ENCODE measurements at regions not wholly inside any gene's neighbourhood (a gene's known extent, or its start where the extent isn't known, plus 50 kb on each side); places are given as distances from the start of the nearest gene placed in this dataset.

DNA sequence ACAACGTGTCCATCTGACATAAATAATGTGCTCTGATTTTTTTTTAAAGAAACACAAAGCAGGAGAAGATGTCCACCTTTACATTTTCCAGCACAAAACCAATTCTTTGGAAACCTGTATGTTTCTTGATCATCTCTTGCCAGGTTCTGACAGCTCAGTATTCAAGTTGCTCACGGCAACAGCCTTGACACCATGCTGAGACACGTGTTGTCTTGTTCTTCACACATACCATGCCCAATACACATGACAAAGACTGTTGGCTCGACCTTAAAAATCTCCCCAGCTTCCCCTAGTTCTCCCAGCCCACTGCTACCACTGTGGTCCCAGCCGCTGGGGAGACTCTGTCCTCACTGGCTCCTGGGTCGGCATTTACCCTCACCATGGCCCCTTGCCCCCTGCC lies 518.9 kb downstream of the PREX1 start:
- Histone ChIP-seq H4K20me1 (ENCODE audit: insufficient read depth, low read length) (no peaks in the 10 kb centered on the region), H3K9me3 (replicated peaks in 1 of 2; ENCODE audit: control insufficient read depth in 1 of 2, insufficient read depth in 1 of 2, low read length in 2 of 2) (no peaks in the 10 kb centered on the region), H2AFZ (ENCODE audit: insufficient read depth, low read depth, low read length, poor library complexity, severe bottlenecking) (no peak overlapping the region), H3K4me1 (ENCODE audit: control insufficient read depth in 1 of 2, insufficient read depth in 2 of 2, low read length in 2 of 2) (no peaks in the 10 kb centered on the region), H3K4me2 (replicated peaks; ENCODE audit: extremely low read depth, low read length, poor library complexity, severe bottlenecking) (no peak overlapping the region), H3K36me3 (replicated peaks in 1 of 2; ENCODE audit: control insufficient read depth in 1 of 2, insufficient read depth in 2 of 2, low read length in 2 of 2) (no peaks in the 10 kb centered on the region), H3K27ac (ENCODE audit: low read depth in 1 of 2, low read length in 2 of 2) (no peak overlapping the region), H3K4me3 (replicated peaks in 1 of 3; ENCODE audit: low read depth in 2 of 3, low read length in 3 of 3) (no peak overlapping the region), H3K9ac (ENCODE audit: insufficient read depth, low read length, poor library complexity, severe bottlenecking) (no peak overlapping the region), H3K79me2 (ENCODE audit: insufficient read depth, low read length) (no peaks in the 10 kb centered on the region), H3K27me3 (ENCODE audit: control insufficient read depth in 2 of 2, insufficient read depth in 2 of 2, low read length in 2 of 2) (no peaks in the 10 kb centered on the region)
- peaks cover 2 to 16% (median 14%) of the 10 kb centered on the region in 3 donors for H3K27me3 Mint-ChIP-seq (ENCODE audit: low read depth in 3 of 3)
- no peak overlapping the region for H3K27ac Mint-ChIP-seq
- peaks cover 0 to 2% (median 0%) of the 10 kb centered on the region in 7 donors for H3K9me3 Mint-ChIP-seq
- intact Hi-C loops (cut with micrococcal nuclease): no loop called here
- TF ChIP-seq, protein P1, sequence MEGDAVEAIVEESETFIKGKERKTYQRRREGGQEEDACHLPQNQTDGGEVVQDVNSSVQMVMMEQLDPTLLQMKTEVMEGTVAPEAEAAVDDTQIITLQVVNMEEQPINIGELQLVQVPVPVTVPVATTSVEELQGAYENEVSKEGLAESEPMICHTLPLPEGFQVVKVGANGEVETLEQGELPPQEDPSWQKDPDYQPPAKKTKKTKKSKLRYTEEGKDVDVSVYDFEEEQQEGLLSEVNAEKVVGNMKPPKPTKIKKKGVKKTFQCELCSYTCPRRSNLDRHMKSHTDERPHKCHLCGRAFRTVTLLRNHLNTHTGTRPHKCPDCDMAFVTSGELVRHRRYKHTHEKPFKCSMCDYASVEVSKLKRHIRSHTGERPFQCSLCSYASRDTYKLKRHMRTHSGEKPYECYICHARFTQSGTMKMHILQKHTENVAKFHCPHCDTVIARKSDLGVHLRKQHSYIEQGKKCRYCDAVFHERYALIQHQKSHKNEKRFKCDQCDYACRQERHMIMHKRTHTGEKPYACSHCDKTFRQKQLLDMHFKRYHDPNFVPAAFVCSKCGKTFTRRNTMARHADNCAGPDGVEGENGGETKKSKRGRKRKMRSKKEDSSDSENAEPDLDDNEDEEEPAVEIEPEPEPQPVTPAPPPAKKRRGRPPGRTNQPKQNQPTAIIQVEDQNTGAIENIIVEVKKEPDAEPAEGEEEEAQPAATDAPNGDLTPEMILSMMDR (IDR thresholded peaks at IDR 0.05): no peak
- no peaks in the 10 kb centered on the region for H3K36me3 Mint-ChIP-seq
- WGBS (ENCODE audit: insufficient coverage): 67% methylated on average over 5 of the region's 6 CpGs
- no peak for DNase-seq
- H3K4me1 Mint-ChIP-seq: no peaks in the 10 kb centered on the region
- no peak overlapping the region for H3K4me3 Mint-ChIP-seq

DNA sequence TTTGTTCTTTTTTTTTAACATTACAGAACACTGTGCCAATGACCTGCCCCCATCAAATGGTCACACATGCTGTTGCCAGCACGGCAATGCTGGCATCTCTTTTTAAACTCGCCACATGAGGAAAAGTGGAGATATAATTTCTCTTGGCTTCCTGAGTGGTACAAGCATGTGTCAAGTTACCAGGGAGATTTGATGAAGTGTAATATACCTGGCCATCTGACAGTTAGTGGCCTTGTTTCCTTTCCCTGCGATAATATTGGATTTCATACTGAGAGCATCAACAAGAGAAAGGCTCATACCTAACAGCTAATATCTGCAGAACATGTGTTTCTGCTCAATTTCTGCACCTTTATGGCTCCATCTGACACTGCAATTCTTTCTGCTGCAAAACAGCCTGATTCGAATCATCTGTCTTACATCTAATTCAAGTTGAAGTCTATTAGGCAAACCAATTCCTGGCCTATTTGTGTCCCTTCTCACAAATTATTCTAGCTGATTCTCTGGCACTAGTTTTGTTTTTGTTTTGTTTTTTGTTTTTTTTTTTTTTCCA lies 519.5 kb downstream of the PREX1 start:
- no peaks in the 10 kb centered on the region for H3K9me3 ChIP-seq (replicated peaks in 1 of 2; ENCODE audit: control insufficient read depth in 1 of 2, insufficient read depth in 1 of 2, low read length in 2 of 2)
- no peaks in the 10 kb centered on the region for H4K20me1 ChIP-seq (ENCODE audit: insufficient read depth, low read length)
- H3K9ac ChIP-seq (ENCODE audit: insufficient read depth, low read length, poor library complexity, severe bottlenecking): no peak overlapping the region
- Mint-ChIP-seq H3K27ac (no peak overlapping the region), H3K36me3 (no peaks in the 10 kb centered on the region), H3K9me3 (peaks cover 0 to 2% (median 0%) of the 10 kb centered on the region in 7 donors), H3K4me1 (no peaks in the 10 kb centered on the region), H3K4me3 (no peak overlapping the region), H3K27me3 (ENCODE audit: low read depth in 3 of 3) (peaks cover 3 to 16% (median 14%) of the 10 kb centered on the region in 3 donors)
- H3K27me3 ChIP-seq (ENCODE audit: control insufficient read depth in 2 of 2, insufficient read depth in 2 of 2, low read length in 2 of 2): no peaks in the 10 kb centered on the region
- H3K4me1 ChIP-seq (ENCODE audit: control insufficient read depth in 1 of 2, insufficient read depth in 2 of 2, low read length in 2 of 2): no peaks in the 10 kb centered on the region
- H3K4me3 ChIP-seq (replicated peaks in 1 of 3; ENCODE audit: low read depth in 2 of 3, low read length in 3 of 3): no peak overlapping the region
- H3K36me3 ChIP-seq (replicated peaks in 1 of 2; ENCODE audit: control insufficient read depth in 1 of 2, insufficient read depth in 2 of 2, low read length in 2 of 2): no peaks in the 10 kb centered on the region
- no peaks in the 10 kb centered on the region for H3K79me2 ChIP-seq (ENCODE audit: insufficient read depth, low read length)
- no peak overlapping the region for H3K4me2 ChIP-seq (replicated peaks; ENCODE audit: extremely low read depth, low read length, poor library complexity, severe bottlenecking)
- 90% methylated on average over 4 of the region's 4 CpGs for WGBS (ENCODE audit: insufficient coverage)
- H3K27ac ChIP-seq (ENCODE audit: low read depth in 1 of 2, low read length in 2 of 2): no peak overlapping the region
- no peak overlapping the region for H2AFZ ChIP-seq (ENCODE audit: insufficient read depth, low read depth, low read length, poor library complexity, severe bottlenecking)
- intact Hi-C loops (cut with micrococcal nuclease): no loop called here
- TF ChIP-seq, protein P1 (IDR thresholded peaks at IDR 0.05): no peak
- no peak for DNase-seq

Measured in CD14-positive monocyte (primary cell).